ENCODE measurements at regions not wholly inside any gene's neighbourhood (a gene's known extent, or its start where the extent isn't known, plus 50 kb on each side); places are given as distances from the start of the nearest gene placed in this dataset.
"Not testable (repeated sequence)": the region's sequence is repeated elsewhere in the genome, so short reads cannot be mapped to it uniquely, and the experiment has no call there.

DNA sequence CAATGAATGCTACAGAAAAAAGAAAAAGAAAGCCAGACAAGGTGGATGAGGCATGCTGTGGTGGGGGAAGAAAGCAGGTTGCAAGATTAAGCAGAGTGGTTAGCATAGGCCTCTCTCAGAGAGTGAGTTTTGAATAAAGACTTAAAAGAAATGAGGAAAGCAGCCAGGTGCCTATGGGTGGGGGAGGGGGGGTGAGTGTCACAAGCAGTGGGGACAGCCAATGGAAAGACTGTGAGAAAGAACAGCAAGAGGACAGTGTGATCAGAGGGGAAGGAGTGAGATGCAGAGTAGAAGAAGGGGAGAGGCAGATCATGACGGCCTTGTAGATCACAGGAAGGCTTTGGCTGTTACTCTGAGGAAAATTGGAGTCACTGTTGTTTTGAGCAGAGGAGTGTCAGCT is 162.5 kb downstream of the SOX3 start:
- no peak for DNase-seq (ENCODE audit: low spot score)

- no peak for DNase-seq (ENCODE audit: low spot score)
Measured at GRCh38 chrX:140337263-140337662, 167.6 kb downstream of the SOX3 start.

DNA sequence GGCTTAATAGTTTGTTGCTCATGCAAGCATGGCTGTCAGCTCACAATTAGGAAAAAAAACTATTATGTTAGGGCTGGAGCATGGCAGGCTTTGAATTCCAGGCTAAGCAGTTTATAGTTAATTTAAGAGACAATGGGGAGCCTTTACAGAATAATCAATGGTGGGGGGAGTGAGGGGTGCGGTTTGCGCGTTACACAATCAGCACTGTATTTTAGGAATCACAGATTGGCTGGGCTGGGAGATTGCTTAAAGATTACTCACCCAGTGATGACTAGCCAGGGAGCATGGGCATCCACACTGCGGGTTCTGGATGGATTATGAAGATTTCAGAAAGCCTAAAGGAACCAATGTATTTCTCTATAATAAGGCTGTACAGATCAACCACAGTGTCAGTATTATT is 186.6 kb downstream of the SOX3 start:
- DNase-seq (ENCODE audit: low spot score): peak; percentile 11

DNA sequence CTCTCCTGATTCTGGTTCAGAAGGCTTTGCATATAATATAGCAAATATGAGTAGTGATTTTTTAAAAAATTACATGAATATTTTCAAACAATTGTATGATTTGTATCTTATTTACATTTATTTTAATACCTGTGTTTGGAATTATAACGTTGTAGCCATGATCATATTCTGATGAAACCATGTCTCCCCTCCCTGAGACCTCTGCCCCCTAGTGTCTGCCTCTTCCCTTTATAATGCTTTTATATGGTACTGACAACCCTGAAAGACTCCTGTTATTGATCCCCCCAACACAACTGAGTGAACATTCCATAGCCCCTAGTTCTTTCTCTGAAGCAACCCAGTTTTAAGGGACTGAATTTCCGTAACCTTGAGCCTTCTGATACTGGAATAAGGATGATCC is 187.4 kb downstream of the SOX3 start:
- DNase-seq (ENCODE audit: low spot score): no peak

DNA sequence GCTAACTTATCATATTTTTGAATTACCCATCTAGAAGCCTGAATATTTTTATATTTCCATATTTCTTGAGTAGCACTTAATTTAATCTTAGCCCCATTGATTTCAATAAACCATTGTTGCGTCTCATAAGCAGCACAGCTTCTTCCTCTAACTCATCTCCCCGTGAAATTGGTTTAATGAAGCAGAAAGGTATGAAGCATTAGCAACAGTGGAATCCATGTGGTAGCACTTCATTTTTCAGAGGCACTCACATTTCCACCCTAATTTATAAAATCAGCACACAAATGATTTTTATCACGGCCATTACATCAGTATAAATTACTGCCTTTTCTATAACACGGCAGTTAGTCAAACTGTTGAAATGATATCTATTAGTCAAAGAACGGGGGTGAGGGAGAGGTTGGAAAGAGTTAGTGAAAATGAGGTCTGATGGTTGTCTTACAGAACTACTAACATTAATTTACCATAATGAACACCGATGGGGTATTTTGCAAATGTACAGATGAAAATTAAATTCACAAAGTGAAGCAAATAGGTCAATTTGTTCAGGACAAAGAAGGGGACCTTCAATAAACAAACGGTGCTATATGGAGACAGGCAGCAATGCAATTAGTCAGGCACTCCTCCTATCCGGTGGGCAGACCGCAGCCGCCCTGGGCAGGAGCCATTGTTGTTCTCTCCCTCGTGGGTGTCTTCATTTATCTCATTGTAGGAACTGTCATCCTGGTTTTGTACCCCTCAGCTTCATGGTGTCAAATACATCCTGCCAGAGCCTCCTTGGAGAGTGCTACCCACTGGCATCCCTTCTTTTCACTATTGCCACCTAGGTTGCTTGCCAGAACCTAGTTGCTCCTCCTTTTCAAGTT is 205.7 kb downstream of the SOX3 start:
- no peak for DNase-seq (ENCODE audit: low spot score)

- DNase-seq (ENCODE audit: low spot score): no peak
Measured at GRCh38 chrX:140297273-140297672, 207.6 kb downstream of the SOX3 start.

GRCh38 chrX:140292961-140293360 is 211.9 kb downstream of the SOX3 start:
- no peak for DNase-seq (ENCODE audit: low spot score)

DNA sequence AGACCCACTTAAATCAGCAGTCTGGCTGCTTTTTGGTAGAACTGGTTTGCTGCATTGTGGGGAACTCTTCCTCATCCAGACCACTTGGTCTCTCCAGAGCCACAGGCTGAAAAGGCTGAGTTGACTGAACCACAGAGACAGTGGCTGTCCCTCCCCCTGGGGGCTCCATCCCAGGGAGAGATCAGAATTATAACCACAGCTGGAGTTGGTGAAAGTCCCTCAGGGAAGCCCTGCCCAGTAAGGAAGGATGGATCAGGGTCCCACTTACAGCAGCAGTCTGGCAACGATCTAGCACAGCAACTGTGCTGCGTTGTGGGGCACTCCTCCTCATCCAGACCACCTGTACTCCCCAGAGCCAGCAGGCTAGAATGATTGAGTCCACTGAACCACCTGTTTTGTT is 212.7 kb downstream of the SOX3 start:
- no peak for DNase-seq (ENCODE audit: low spot score)

- DNase-seq (ENCODE audit: low spot score): peak; percentile 8
Measured at GRCh38 chrX:140274811-140275525, 229.9 kb downstream of the SOX3 start.

DNA sequence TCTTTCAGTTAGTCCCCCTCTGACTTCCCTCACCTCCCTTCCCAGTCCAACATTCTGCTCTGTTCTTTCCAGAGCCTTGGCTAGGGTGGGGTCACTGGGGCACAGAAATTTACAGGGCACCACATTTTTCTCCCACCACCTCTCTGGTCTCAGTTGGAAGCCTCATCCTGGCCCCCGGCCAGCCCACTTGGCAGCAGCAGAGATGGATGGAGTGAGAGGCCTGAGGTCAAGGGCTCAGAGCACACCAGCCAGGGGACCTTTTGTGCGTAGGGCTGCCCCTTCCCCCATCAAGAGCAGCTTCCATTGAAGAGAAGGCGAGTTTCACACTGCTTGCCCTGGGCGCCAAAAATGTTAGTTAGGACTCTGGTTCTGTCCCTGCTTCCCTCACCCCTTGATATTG is 230.9 kb downstream of the SOX3 start:
- no peak for DNase-seq (ENCODE audit: low spot score)

DNA sequence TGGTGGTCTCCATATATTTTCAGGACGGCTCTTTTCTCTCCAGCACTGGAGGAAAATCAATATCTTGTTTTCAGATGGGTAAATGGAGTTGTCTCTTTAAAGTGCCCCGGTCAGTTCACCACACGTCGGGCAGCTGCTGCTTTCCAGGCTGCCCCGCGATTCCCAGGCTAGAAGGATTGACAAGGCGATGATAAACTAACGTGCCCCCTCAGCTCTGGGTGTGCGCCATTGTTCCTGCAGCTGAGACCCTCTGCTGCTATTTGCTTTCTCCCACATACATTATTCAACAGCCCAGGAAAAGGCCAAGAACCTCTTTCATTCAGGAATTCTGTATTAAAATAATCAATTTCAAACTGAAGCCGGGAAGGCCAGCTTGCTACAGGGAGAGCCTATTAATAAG is 254.5 kb downstream of the SOX3 start:
- no peak for DNase-seq (ENCODE audit: low spot score)

DNA sequence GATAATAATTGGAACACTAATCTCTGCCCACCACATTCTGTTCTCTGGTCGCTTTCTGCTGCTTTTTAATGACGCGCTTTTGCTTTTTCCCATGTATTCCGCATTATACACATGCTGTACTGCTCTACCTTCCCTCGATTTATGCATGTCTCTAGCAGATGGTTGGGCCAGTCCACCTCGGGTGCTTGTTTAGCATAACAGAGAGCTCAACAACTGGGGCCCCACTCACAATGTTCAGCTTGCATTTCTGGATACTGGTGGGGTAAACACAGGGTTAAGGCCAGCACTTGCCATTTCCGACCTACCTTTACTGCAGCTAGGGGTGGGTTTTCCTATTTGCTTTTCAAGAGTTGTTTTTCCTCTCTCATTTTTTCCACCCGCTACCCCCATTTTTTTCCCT is 255.8 kb downstream of the SOX3 start:
- no peak for DNase-seq (ENCODE audit: low spot score)

GRCh38 chrX:140229191-140229590 is 263.9 kb upstream of the CXorf66 start:
- DNase-seq (ENCODE audit: low spot score): no peak

- DNase-seq (ENCODE audit: low spot score): not testable (repeated sequence)
Measured at GRCh38 chrX:140226037-140226436, 260.7 kb upstream of the CXorf66 start.

DNA sequence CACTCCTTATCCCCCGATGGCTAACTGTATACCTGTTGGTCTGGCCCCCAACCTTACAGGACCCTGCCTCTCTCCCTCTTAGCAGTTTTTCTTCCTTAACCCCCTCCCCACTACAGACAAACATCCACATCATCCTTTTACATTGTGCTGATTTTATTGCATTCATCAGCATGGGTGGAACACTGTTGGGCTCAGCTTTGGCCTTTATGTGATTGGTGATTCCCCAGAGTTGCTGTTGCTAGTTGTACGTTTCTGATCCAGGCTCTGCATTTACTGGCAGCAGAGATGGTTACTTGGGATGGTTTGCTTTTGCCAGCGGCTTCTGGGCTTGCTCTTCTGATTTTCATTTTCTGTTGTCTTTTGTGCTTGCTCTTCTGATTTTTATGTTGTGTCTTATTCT is 250.6 kb upstream of the CXorf66 start:
- not testable (repeated sequence) for DNase-seq (ENCODE audit: low spot score)

DNA sequence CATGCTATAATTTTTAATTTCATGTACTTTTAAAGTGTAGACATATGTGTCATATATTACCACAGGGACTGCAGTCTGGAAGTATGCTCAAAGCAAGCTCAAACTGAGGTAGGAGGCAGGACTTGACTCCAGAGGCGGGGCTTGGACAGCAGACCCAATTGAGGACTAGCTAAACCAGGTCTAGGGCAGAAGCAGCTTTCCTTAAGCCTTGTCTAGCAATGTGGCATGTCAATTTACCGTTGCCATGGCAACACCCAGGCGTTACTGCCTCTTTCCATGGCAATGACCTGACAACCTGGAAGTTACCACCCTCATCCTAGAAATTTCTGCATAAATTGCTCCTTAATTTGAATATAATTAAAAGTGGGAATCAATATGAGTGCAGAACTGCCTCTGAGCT is 249.2 kb upstream of the CXorf66 start:
- DNase-seq (ENCODE audit: low spot score): not testable (repeated sequence)

GRCh38 chrX:140206657-140207056 is 241.3 kb upstream of the CXorf66 start:
- no peak for DNase-seq (ENCODE audit: low spot score)

DNA sequence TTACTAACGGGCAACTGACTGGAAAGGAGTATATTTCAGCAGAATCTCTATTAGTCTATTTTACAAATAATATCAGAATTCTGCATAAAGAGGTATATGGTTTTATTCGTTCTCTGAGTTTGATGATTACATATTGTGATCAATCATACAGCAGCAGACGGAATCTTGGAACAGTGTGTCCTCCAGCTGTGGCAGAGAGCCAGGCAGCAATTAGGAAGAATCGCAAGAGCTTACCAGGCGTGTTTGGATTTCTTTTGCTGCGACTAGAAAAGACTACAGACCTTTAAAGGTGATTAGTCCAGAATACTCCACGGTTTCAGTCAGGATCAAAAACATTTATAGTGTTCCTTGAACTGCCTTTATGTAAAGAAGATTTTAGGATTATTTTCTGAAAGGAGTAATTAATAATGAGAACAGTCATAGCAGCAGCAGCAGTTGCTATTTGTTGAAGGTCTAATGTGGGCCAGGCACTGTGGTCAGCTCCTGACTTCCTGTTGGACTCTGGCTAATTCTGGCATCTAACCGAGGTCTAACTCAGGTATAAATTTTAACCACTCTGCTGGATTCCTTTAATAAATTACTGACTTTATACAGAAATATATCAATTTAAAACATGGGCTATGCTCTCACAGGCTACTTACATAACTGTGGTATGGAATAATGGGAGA is 225.3 kb upstream of the CXorf66 start:
- DNase-seq (ENCODE audit: low spot score): no peak

- DNase-seq (ENCODE audit: low spot score): no peak
Measured at GRCh38 chrX:140180585-140180984, 215.3 kb upstream of the CXorf66 start.

- no peak for DNase-seq (ENCODE audit: low spot score)
Measured at GRCh38 chrX:140177821-140178220, 212.5 kb upstream of the CXorf66 start.

GRCh38 chrX:140172401-140172800 is 207.1 kb upstream of the CXorf66 start:
- no peak for DNase-seq (ENCODE audit: low spot score)

GRCh38 chrX:140167551-140167950 is 202.2 kb upstream of the CXorf66 start:
- DNase-seq (ENCODE audit: low spot score): no peak

- no peak for DNase-seq (ENCODE audit: low spot score)
Measured at GRCh38 chrX:140165849-140166248, 200.5 kb upstream of the CXorf66 start.
